ENCODE measurements at regions not wholly inside any gene's neighbourhood (a gene's known extent, or its start where the extent isn't known, plus 50 kb on each side); places are given as distances from the start of the nearest gene placed in this dataset.

DNA sequence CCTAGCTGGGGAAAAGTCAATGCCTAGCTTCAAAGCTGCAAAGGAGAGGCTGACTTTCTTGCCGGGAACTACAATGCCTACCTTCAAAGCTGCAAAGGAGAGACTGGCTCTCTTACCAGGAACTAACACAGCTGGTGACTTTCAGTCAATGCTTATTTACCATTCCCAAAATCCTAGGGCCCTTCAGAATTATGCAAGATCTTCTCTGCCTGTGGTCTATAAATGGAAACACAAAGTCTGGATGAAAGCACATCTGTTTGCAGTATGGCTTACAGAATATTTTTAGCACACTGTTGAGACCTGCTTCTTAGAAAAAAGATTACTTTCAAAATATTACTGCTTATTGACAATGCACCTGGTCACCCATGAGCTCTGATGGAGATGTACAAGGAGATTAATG is 259.4 kb downstream of the PLK2 start:
- Histone ChIP-seq H3K36me3 (ENCODE audit: control insufficient read depth in 2 of 4, insufficient read depth in 4 of 4, low read length in 3 of 4) (no peaks in the 10 kb centered on the region), H4K8ac (ENCODE audit: extremely low read depth, insufficient read depth, low read length) (no peak overlapping the region), H3K23me2 (ENCODE audit: low read depth, low read length) (no peaks in the 10 kb centered on the region), H2AK5ac (ENCODE audit: low read depth, low read length) (no peak overlapping the region), H3K4me2 (ENCODE audit: insufficient read depth in 1 of 2, low read depth in 2 of 2, low read length in 2 of 2) (no peak overlapping the region), H2AFZ (ENCODE audit: low read length) (no peak overlapping the region), H3K18ac (ENCODE audit: extremely low read depth, low read length) (no peak overlapping the region), H3K23ac (ENCODE audit: insufficient read length) (no peak overlapping the region), H2BK120ac (replicated peaks; ENCODE audit: low read depth, low read length) (no peak overlapping the region), H3K79me1 (ENCODE audit: low read depth, low read length) (no peaks in the 10 kb centered on the region), H3K9me3 (ENCODE audit: insufficient read depth in 2 of 2, low read depth in 1 of 2, low read length in 1 of 2) (no peaks in the 10 kb centered on the region), H3K79me2 (ENCODE audit: control insufficient read depth in 1 of 2, insufficient read depth in 2 of 2, low read length in 2 of 2) (no peaks in the 10 kb centered on the region), H2BK5ac (ENCODE audit: low read depth, low read length) (no peak overlapping the region), H2BK20ac (ENCODE audit: low read length) (no peak overlapping the region), H4K91ac (replicated peaks; ENCODE audit: insufficient read length, low read length) (no peak overlapping the region), H3K4ac (replicated peaks; ENCODE audit: insufficient read length, low read depth, low read length) (no peak overlapping the region), H4K20me1 (replicated peaks in 1 of 2; ENCODE audit: control insufficient read depth in 1 of 2, insufficient read depth in 2 of 2, low read length in 2 of 2) (no peaks in the 10 kb centered on the region), H3K4me3 (ENCODE audit: extremely low read depth in 1 of 4, insufficient read depth in 2 of 4, low read depth in 3 of 4, low read length in 4 of 4) (no peak overlapping the region), H3K27me3 (replicated peaks in 1 of 4; ENCODE audit: control insufficient read depth in 3 of 4, extremely low read depth in 1 of 4, insufficient read depth in 3 of 4, low read length in 3 of 4) (no peaks in the 10 kb centered on the region), H4K5ac (ENCODE audit: insufficient read length, low read depth, low read length) (no peak overlapping the region), H3K4me1 (replicated peaks in 1 of 4; ENCODE audit: control insufficient read depth in 3 of 4, insufficient read depth in 4 of 4, low read length in 3 of 4) (no peaks in the 10 kb centered on the region), H3K9ac (replicated peaks in 1 of 4; ENCODE audit: extremely low read depth in 1 of 4, low read depth in 3 of 4, low read length in 3 of 4) (no peak overlapping the region), H2BK12ac (ENCODE audit: low read depth, low read length) (no peak overlapping the region), H2BK15ac (ENCODE audit: low read length) (no peak overlapping the region), H3K56ac (replicated peaks; ENCODE audit: insufficient read length, low read depth, low read length) (no peak overlapping the region), H3K27ac (ENCODE audit: low read depth, low read length) (no peak overlapping the region), H3K14ac (ENCODE audit: insufficient read length) (no peak overlapping the region)
- ChIA-PET CTCF (ENCODE audit: partially characterized antibody) (no interaction called here), POLR2A (ENCODE audit: partially characterized antibody) (no interaction called here)
- FAIRE-seq, result no peak
- WGBS, 2 experiments (ENCODE audit: extremely low coverage in 1 of 2, insufficient coverage in 1 of 2, insufficient read length in 1 of 2, insufficient replicate concordance in 2 of 2, low coverage in 1 of 2, low lambda C conversion rate in 2 of 2, missing lambda C conversion rate in 1 of 2), result 83% methylated on average over 1 of the region's 1 CpG; no CpG with 5 or more reads in 1 of the 2 experiments
- DNase-seq (ENCODE audit: low read depth in 1 of 2, low spot score in 2 of 2), result no peak
- TF ChIP-seq, protein P1, sequence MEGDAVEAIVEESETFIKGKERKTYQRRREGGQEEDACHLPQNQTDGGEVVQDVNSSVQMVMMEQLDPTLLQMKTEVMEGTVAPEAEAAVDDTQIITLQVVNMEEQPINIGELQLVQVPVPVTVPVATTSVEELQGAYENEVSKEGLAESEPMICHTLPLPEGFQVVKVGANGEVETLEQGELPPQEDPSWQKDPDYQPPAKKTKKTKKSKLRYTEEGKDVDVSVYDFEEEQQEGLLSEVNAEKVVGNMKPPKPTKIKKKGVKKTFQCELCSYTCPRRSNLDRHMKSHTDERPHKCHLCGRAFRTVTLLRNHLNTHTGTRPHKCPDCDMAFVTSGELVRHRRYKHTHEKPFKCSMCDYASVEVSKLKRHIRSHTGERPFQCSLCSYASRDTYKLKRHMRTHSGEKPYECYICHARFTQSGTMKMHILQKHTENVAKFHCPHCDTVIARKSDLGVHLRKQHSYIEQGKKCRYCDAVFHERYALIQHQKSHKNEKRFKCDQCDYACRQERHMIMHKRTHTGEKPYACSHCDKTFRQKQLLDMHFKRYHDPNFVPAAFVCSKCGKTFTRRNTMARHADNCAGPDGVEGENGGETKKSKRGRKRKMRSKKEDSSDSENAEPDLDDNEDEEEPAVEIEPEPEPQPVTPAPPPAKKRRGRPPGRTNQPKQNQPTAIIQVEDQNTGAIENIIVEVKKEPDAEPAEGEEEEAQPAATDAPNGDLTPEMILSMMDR (IDR thresholded peaks at IDR 0.05; ENCODE audit: control extremely low read depth in 1 of 3, insufficient read depth in 1 of 3, low read depth in 1 of 3, low read length in 3 of 3), result no peak
- TF ChIP-seq SP2 (IDR thresholded peaks at IDR 0.05; ENCODE audit: low read length) (no peak), TAF1 (IDR thresholded peaks at IDR 0.05; ENCODE audit: low read depth, low read length) (no peak), SIN3A (conservative IDR thresholded peaks at IDR 0.05 in 1 of 2, IDR thresholded peaks at IDR 0.05 in 1 of 2; ENCODE audit: low read depth in 1 of 2, low read length in 2 of 2) (no peak), ATF3 (IDR thresholded peaks at IDR 0.05; ENCODE audit: insufficient read depth, low read depth, low read length) (no peak), CREB1 (IDR thresholded peaks at IDR 0.05) (no peak), KDM5A (IDR thresholded peaks at IDR 0.05; ENCODE audit: low read length) (no peak), RBBP5 (IDR thresholded peaks at IDR 0.05; ENCODE audit: borderline replicate concordance, low read depth, low read length) (no peak), POLR2A (IDR thresholded peaks at IDR 0.05; ENCODE audit: control extremely low read depth in 1 of 2, low read depth in 2 of 2, low read length in 2 of 2) (no peak), CEBPB (IDR thresholded peaks at IDR 0.05; ENCODE audit: low read depth, low read length) (no peak), MAFK (IDR thresholded peaks at IDR 0.05; ENCODE audit: low read depth, low read length) (no peak), BCL11A (IDR thresholded peaks at IDR 0.05; ENCODE audit: low read depth in 2 of 2, low read length in 2 of 2) (no peak), SRF (IDR thresholded peaks at IDR 0.05; ENCODE audit: low read depth, low read length) (no peak), BACH1 (IDR thresholded peaks at IDR 0.05; ENCODE audit: low read length) (no peak)

All from H1 (cell line).